H9 (cell line): ENCODE measurements at regions not wholly inside any gene's neighbourhood (a gene's known extent, or its start where the extent isn't known, plus 50 kb on each side); places are given as distances from the start of the nearest gene placed in this dataset.

Source experiments
- DNase-seq: peaks from one replicate; pipeline ENCODE4 v3.0.0-alpha.2; 2017
- H2AFZ ChIP-seq: one replicate; pipeline ENCODE4 v1.6.1; 2013; ENCODE audit warnings: mild to moderate bottlenecking, low read length, control low read depth, moderate library complexity
- H2AK5ac ChIP-seq: 2 replicates; pipeline ENCODE4 v1.6.1; 2013; ENCODE audit warnings: low read length, control low read depth, mixed read lengths; ENCODE audit not compliant: insufficient read length
- H2BK120ac ChIP-seq: one replicate; pipeline ENCODE4 v1.6.1; 2013; ENCODE audit warnings: low read depth, mild to moderate bottlenecking, low read length, control low read depth, inconsistent platforms; ENCODE audit not compliant: poor library complexity, severe bottlenecking
- H2BK12ac ChIP-seq: 2 replicates; pipeline ENCODE4 v1.6.1; 2013; ENCODE audit warnings: low read length, control low read depth, mixed read lengths, low read depth; ENCODE audit not compliant: insufficient read length
- H2BK15ac ChIP-seq: 2 replicates; pipeline ENCODE4 v1.6.1; 2013; ENCODE audit warnings: low read depth, low read length, control low read depth
- H2BK20ac ChIP-seq: one replicate; pipeline ENCODE4 v1.6.1; 2013; ENCODE audit warnings: low read depth, mild to moderate bottlenecking, low read length, control low read depth, inconsistent platforms; ENCODE audit not compliant: poor library complexity, severe bottlenecking
- H2BK5ac ChIP-seq: 2 replicates; pipeline ENCODE4 v1.6.1; 2013; ENCODE audit warnings: low read length, control low read depth, mixed read lengths; ENCODE audit not compliant: insufficient read length
- H3K14ac ChIP-seq: 2 replicates; pipeline ENCODE4 v1.6.1; 2013; ENCODE audit warnings: low read length, control low read depth; ENCODE audit not compliant: insufficient read depth
- H3K18ac ChIP-seq: 2 replicates; pipeline ENCODE4 v1.6.1; 2013; ENCODE audit warnings: low read depth, mild to moderate bottlenecking, mixed read lengths, low read length, control low read depth; ENCODE audit not compliant: insufficient read length
- H3K23ac ChIP-seq: 2 replicates; pipeline ENCODE4 v1.6.1; 2013; ENCODE audit warnings: low read length, control low read depth, mixed read lengths, low read depth; ENCODE audit not compliant: insufficient read length
- H3K23me2 ChIP-seq: 2 replicates; pipeline ENCODE4 v1.6.1; 2013; ENCODE audit warnings: low read depth, mild to moderate bottlenecking, mixed read lengths, low read length, control low read depth; ENCODE audit not compliant: insufficient read length, poor library complexity, severe bottlenecking
- H3K27ac ChIP-seq: 2 replicates; pipeline ENCODE4 v1.5.1; 2013; ENCODE audit warnings: low read length, control low read depth, mixed read lengths, low read depth; ENCODE audit not compliant: insufficient read length
- H3K27me3 ChIP-seq: 2 replicates; pipeline ENCODE4 v1.6.1; 2013; ENCODE audit warnings: low read length, control low read depth, inconsistent platforms; ENCODE audit not compliant: insufficient read depth
- H3K4ac ChIP-seq: 2 replicates; pipeline ENCODE4 v1.6.1; 2013; ENCODE audit warnings: low read depth, mild to moderate bottlenecking, control low read depth, inconsistent platforms, low read length, moderate library complexity
- H3K4me1 ChIP-seq: 2 replicates; pipeline ENCODE4 v1.6.1; 2013; ENCODE audit warnings: low read length, control low read depth, inconsistent platforms; ENCODE audit not compliant: insufficient read depth
- H3K4me2 ChIP-seq: 2 replicates; pipeline ENCODE4 v1.6.1; 2013; ENCODE audit warnings: low read length, control low read depth, mixed read lengths; ENCODE audit not compliant: insufficient read length, insufficient read depth
- H3K56ac ChIP-seq: 2 replicates; pipeline ENCODE4 v1.6.1; 2013; ENCODE audit warnings: low read depth, mild to moderate bottlenecking, mixed read lengths, low read length, control low read depth; ENCODE audit not compliant: insufficient read length
- H3K79me1 ChIP-seq: 2 replicates; pipeline ENCODE4 v1.6.1; 2013; ENCODE audit warnings: low read depth, mild to moderate bottlenecking, moderate library complexity, low read length, control low read depth, inconsistent platforms; ENCODE audit not compliant: insufficient read depth, poor library complexity, severe bottlenecking
- H3K79me2 ChIP-seq: 2 replicates; pipeline ENCODE4 v1.6.1; 2013; ENCODE audit warnings: low read length, control low read depth, inconsistent platforms; ENCODE audit not compliant: insufficient read depth
- H3K9ac ChIP-seq: 2 replicates; pipeline ENCODE4 v1.6.1; 2013; ENCODE audit warnings: low read length, control low read depth, mixed read lengths; ENCODE audit not compliant: insufficient read length; ENCODE audit errors: extremely low read depth
- H3K9me3 ChIP-seq: one replicate; pipeline ENCODE4 v1.6.1; 2013; ENCODE audit warnings: low read depth, low read length, inconsistent platforms; ENCODE audit not compliant: control insufficient read depth
- H3T11ph ChIP-seq: one replicate; pipeline ENCODE4 v1.6.1; 2013; ENCODE audit warnings: mild to moderate bottlenecking, low read length, control low read depth, inconsistent platforms
- H4K20me1 ChIP-seq: one replicate; pipeline ENCODE4 v1.6.1; 2013; ENCODE audit not compliant: control insufficient read depth, insufficient read length, insufficient read depth
- H4K5ac ChIP-seq: 2 replicates; pipeline ENCODE4 v1.6.1; 2013; ENCODE audit warnings: low read depth, mild to moderate bottlenecking, mixed read lengths, low read length, control low read depth; ENCODE audit not compliant: insufficient read length
- H4K8ac ChIP-seq: replicated peaks from 2 replicates; pipeline ENCODE4 v1.6.1; 2013; ENCODE audit warnings: low read length, control low read depth, mixed read lengths, low read depth; ENCODE audit not compliant: insufficient read length
- H4K91ac ChIP-seq: 2 replicates; pipeline ENCODE4 v1.6.1; 2013; ENCODE audit warnings: low read depth, mild to moderate bottlenecking, moderate library complexity, mixed read lengths, low read length, control low read depth; ENCODE audit not compliant: insufficient read length
- H3K27ac Mint-ChIP-seq, 3 experiments: 2 replicates in 2 of 3; 3 replicates in 1 of 3; pipeline ENCODE4 v1.8.0; 2020 to 2021; ENCODE audit warnings: mixed read lengths in 3 of 3, mild to moderate bottlenecking in 1 of 3, moderate library complexity in 1 of 3
- H3K27me3 Mint-ChIP-seq: 2 replicates; pipeline ENCODE4 v1.8.0; 2021; ENCODE audit warnings: low read depth, mild to moderate bottlenecking, moderate library complexity, mixed read lengths
- H3K36me3 Mint-ChIP-seq, 3 experiments: 2 replicates in 2 of 3; 3 replicates in 1 of 3; pipeline ENCODE4 v1.8.0; 2020 to 2021; ENCODE audit warnings: low read depth in 3 of 3, mixed read lengths in 3 of 3; ENCODE audit not compliant: insufficient read depth in 1 of 3
- H3K4me1 Mint-ChIP-seq, 2 experiments: 2 replicates each; pipeline ENCODE4 v1.8.0; 2020; ENCODE audit warnings: mixed read lengths in 2 of 2
- H3K4me3 Mint-ChIP-seq, 2 experiments: 2 replicates in 1 of 2; 3 replicates in 1 of 2; pipeline ENCODE4 v1.8.0; 2020 to 2021; ENCODE audit warnings: mild to moderate bottlenecking in 2 of 2, mixed read lengths in 2 of 2, moderate library complexity in 1 of 2
- H3K9me3 Mint-ChIP-seq, 2 experiments: 2 replicates in 1 of 2; 3 replicates in 1 of 2; pipeline ENCODE4 v1.8.0; 2020; ENCODE audit warnings: mild to moderate bottlenecking in 2 of 2, mixed read lengths in 2 of 2, moderate library complexity in 1 of 2
- CTCF ChIP-seq: fragments of 200-600 bp; sonication (generic); conservative IDR thresholded peaks from 3 replicates; pipeline ENCODE4 v1.8.0; 2021; ENCODE audit warnings: antibody characterized with exemption, mild to moderate bottlenecking
- WGBS: extraction: QIAGEN DNeasy Blood & Tissue Kit; methylation state at CpG from one replicate; pipeline ENCODE4 v1.1.7; 2013; ENCODE audit warnings: missing lambda C conversion rate, low lambda C conversion rate, mixed read lengths; ENCODE audit not compliant: insufficient read length; ENCODE audit errors: extremely low coverage; 5-methylcytosine and 5-hydroxymethylcytosine counted together

GRCh38 chr7:68542831-68543230, 1055.4 kb upstream of the AUTS2 start:
- WGBS, result no CpG with 5 or more reads among the region's 3 CpGs
- H3K4me1 ChIP-seq, result peaks cover 2% of the 10 kb centered on the region; the same call in 1 of the 2 replicates
- no peak overlapping the region for H3K4ac ChIP-seq
- Mint-ChIP-seq H3K36me3 (peaks cover 0 to 10% (median 4%) of the 10 kb centered on the region in 3 experiments; a peak in 3 of 7 replicates), H3K27me3 (no peaks in the 10 kb centered on the region; the same call in none of the 2 replicates), H3K9me3 (peaks cover 8 to 9% of the 10 kb centered on the region in 2 experiments), H3K4me3 (no peak overlapping the region), H3K27ac (no peak overlapping the region), H3K4me1 (peaks cover 4 to 7% of the 10 kb centered on the region in 2 experiments)
- H3K23me2 ChIP-seq, result no peaks in the 10 kb centered on the region
- H3K27ac ChIP-seq, result no peak overlapping the region
- H3K79me2 ChIP-seq, result no peaks in the 10 kb centered on the region
- no peak overlapping the region for H3K56ac ChIP-seq
- no peak overlapping the region for H3K14ac ChIP-seq
- H3K4me2 ChIP-seq, result no peak overlapping the region
- H4K20me1 ChIP-seq, result no peaks in the 10 kb centered on the region
- no peaks in the 10 kb centered on the region for H3K79me1 ChIP-seq
- no peak overlapping the region for H3K18ac ChIP-seq
- no peaks in the 10 kb centered on the region for H3K9me3 ChIP-seq
- H2BK15ac ChIP-seq, result no peak overlapping the region
- no peak overlapping the region for H2BK5ac ChIP-seq
- TF ChIP-seq CTCF, result no peak
- no peak overlapping the region for H2BK20ac ChIP-seq
- H3K23ac ChIP-seq, result no peak overlapping the region
- no peak overlapping the region for H2AK5ac ChIP-seq
- no peak overlapping the region for H4K8ac ChIP-seq
- H3K27me3 ChIP-seq, result no peaks in the 10 kb centered on the region
- no peak overlapping the region for H3T11ph ChIP-seq
- H2BK12ac ChIP-seq, result no peak overlapping the region
- no peak overlapping the region for H4K91ac ChIP-seq
- no peak overlapping the region for H3K9ac ChIP-seq
- H4K5ac ChIP-seq, result no peak overlapping the region
- H2BK120ac ChIP-seq, result no peak overlapping the region
- no peak overlapping the region for H2AFZ ChIP-seq
- no peak for DNase-seq
